ENCODE measurements at regions not wholly inside any gene's neighbourhood (a gene's known extent, or its start where the extent isn't known, plus 50 kb on each side); places are given as distances from the start of the nearest gene placed in this dataset.

GRCh38 chr10:123454987-123455386 lies 211.2 kb upstream of the GPR26 start:
- 82 to 97% (median 90%) methylated on average over 4 of the region's 4 CpGs for WGBS, 5 donors
- Histone ChIP-seq H3K27ac (no peak overlapping the region), H3K36me3 (no peaks in the 10 kb centered on the region), H3K4me3 (no peak overlapping the region), H3K9me3 (no peaks in the 10 kb centered on the region), H3K27me3 (no peaks in the 10 kb centered on the region), H3K4me1 (no peaks in the 10 kb centered on the region)
- intact Hi-C loops (cut with DNase I; ENCODE audit: low total_unique reads), result no loop called here
- no peak for DNase-seq
- no peak for TF ChIP-seq POLR2AphosphoS5 (IDR thresholded peaks at IDR 0.05)
- no peak for TF ChIP-seq CTCF (IDR thresholded peaks at IDR 0.05)
- no peak for TF ChIP-seq POLR2A (IDR thresholded peaks at IDR 0.05)

DNA sequence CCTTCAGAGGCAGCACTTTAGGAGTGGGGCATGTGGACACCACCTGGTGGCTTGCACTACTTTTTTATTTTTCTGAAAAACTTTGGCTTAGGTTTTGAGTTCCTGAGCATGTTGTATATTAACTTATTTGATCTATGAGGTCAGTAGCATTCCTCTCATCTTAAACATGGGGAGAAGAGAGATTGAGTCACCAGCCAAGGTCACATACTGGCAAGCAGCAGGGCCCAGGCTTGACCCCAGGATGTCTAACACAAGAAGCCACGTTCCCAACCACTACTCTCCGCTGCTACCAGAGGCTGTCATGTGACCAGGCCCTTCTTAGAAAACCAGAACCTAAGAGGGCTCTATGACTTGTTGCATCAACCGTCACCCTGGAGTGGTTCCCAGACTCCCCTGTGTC lies 210.3 kb upstream of the GPR26 start:
- WGBS, 5 donors, result 78 to 86% (median 84%) methylated on average over 3 of the region's 3 CpGs
- no peak for DNase-seq
- Histone ChIP-seq H3K4me3 (no peak overlapping the region), H3K4me1 (no peaks in the 10 kb centered on the region), H3K36me3 (no peaks in the 10 kb centered on the region), H3K27ac (no peak overlapping the region), H3K9me3 (no peaks in the 10 kb centered on the region), H3K27me3 (peaks cover 0 to 5% (median 0%) of the 10 kb centered on the region in 3 donors)
- intact Hi-C loops (cut with DNase I; ENCODE audit: low total_unique reads), result no loop called here
- TF ChIP-seq POLR2A (IDR thresholded peaks at IDR 0.05) (no peak), POLR2AphosphoS5 (IDR thresholded peaks at IDR 0.05) (no peak), EP300 (IDR thresholded peaks at IDR 0.05) (no peak), CTCF (IDR thresholded peaks at IDR 0.05) (no peak)

- intact Hi-C loops (cut with DNase I; ENCODE audit: low total_unique reads), result no loop called here
- 58 to 77% (median 66%) methylated on average over 5 of the region's 5 CpGs for WGBS, 5 donors
- Histone ChIP-seq H3K4me1 (no peaks in the 10 kb centered on the region), H3K27me3 (peaks cover 0 to 5% (median 0%) of the 10 kb centered on the region in 3 donors), H3K36me3 (no peaks in the 10 kb centered on the region), H3K9me3 (no peaks in the 10 kb centered on the region), H3K4me3 (no peak overlapping the region), H3K27ac (no peak overlapping the region)
- TF ChIP-seq POLR2A (IDR thresholded peaks at IDR 0.05) (no peak), POLR2AphosphoS5 (IDR thresholded peaks at IDR 0.05) (no peak), EP300 (IDR thresholded peaks at IDR 0.05) (no peak), CTCF (IDR thresholded peaks at IDR 0.05) (no peak)
- no peak for DNase-seq
Measured at GRCh38 chr10:123458933-123459332, 207.2 kb upstream of the GPR26 start.

DNA sequence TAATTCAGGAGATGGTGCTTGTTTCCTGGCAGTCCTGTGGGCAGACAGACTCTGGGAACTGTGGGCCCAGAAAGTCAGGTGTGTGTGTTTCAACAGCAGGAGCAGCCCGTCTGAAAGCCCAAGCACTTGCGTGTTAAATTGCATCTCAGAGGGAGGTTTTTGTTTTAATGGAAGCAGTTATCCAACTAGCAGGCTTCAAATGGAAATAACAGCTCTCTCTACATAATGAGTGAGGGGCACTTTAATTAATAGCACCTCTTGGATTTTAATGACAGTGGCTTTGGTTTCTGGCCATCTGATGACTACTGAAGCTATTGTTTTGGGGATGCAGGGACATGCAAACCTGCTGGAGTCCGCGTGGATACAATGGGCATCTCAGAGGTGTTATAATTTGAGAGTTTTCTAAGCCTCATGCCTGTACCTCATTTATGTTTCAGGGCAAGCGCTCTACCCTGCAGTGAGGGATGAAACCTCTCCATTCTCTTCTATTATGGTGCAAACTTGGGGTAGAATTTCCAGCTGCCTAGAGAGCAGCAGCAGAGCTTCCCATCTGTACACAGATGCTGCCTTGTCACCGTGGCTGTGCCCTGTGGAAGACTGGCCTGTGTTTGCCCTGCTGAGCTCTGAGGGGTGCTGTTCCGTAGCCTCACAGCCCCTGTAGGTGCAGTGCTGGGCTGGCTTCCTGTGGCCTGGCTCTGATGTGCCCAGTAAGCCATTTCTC lies 206.6 kb upstream of the GPR26 start:
- Histone ChIP-seq H3K4me3 (no peak overlapping the region), H3K9me3 (no peaks in the 10 kb centered on the region), H3K4me1 (no peaks in the 10 kb centered on the region), H3K27me3 (peaks cover 0 to 5% (median 0%) of the 10 kb centered on the region in 3 donors), H3K27ac (no peak overlapping the region), H3K36me3 (no peaks in the 10 kb centered on the region)
- intact Hi-C loops (cut with DNase I; ENCODE audit: low total_unique reads), result no loop called here
- no peak for DNase-seq
- TF ChIP-seq POLR2A (IDR thresholded peaks at IDR 0.05) (no peak), EP300 (IDR thresholded peaks at IDR 0.05) (no peak), POLR2AphosphoS5 (IDR thresholded peaks at IDR 0.05) (no peak), CTCF (IDR thresholded peaks at IDR 0.05) (no peak)
- 55 to 65% (median 59%) methylated on average over 7 of the region's 7 CpGs for WGBS, 5 donors

Data from stomach (tissue), 8 donors.